ENCODE measurements at regions not wholly inside any gene's neighbourhood (a gene's known extent, or its start where the extent isn't known, plus 50 kb on each side); places are given as distances from the start of the nearest gene placed in this dataset.

DNA sequence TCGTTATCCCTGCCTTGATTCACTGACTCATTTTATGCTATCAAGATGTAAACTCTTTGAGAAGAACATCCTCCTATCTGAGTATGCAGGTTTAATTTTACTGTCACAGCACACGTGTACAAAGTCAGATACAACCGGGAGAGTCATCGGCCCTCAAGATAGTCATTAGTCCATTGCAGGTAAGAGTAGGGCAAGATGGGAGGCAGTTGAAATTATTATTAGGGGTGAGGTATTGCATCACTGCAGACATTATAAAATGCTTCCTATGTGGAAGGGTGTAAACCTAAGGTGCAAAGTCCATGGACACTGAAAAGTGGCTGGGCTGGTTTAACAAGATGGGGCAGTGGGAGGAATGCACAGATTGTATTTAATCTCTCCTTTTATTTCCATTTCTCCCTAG lies 113.7 kb downstream of the ARL4A start:
- Histone ChIP-seq H3F3A (replicated peaks; ENCODE audit: low read depth) (no peaks in the 10 kb centered on the region), H3K36me3 (ENCODE audit: insufficient read depth) (no peaks in the 10 kb centered on the region), H3K4me1 (ENCODE audit: insufficient read depth) (peaks cover 15% of the 10 kb centered on the region), H3K9me2 (ENCODE audit: insufficient read depth) (no peaks in the 10 kb centered on the region), H3K4me2 (no peak overlapping the region), H3K4me3 (no peak overlapping the region), H4K20me1 (replicated peaks; ENCODE audit: insufficient read depth) (no peaks in the 10 kb centered on the region), H3K27ac (ENCODE audit: low read depth) (no peak overlapping the region), H3K79me2 (replicated peaks; ENCODE audit: insufficient read depth) (no peaks in the 10 kb centered on the region), H3K27me3 (ENCODE audit: insufficient read depth) (no peaks in the 10 kb centered on the region), H2AFZ (no peak overlapping the region)
- H3K4me3 Mint-ChIP-seq: no peak overlapping the region
- H3K4me1 Mint-ChIP-seq: peaks cover 27% of the 10 kb centered on the region
- no peaks in the 10 kb centered on the region for H3K27me3 Mint-ChIP-seq (ENCODE audit: insufficient read depth, low read depth, poor library complexity)
- H3K36me3 Mint-ChIP-seq (ENCODE audit: low read depth): no peaks in the 10 kb centered on the region
- H3K27ac Mint-ChIP-seq: no peak overlapping the region
- TF ChIP-seq EZH2 (IDR thresholded peaks at IDR 0.05; ENCODE audit: low read depth, unreplicated experiment) (no peak), EZH2phosphoT487 (IDR thresholded peaks at IDR 0.05; ENCODE audit: unreplicated experiment) (no peak), POLR2AphosphoS5 (IDR thresholded peaks at IDR 0.05; ENCODE audit: low read depth) (no peak), ZNF331 (CRISPR knock-in tag; IDR thresholded peaks at IDR 0.05; ENCODE audit: low read depth) (no peak), CREB1 (CRISPR knock-in tag; IDR thresholded peaks at IDR 0.05; ENCODE audit: low read depth) (no peak), JUNB (IDR thresholded peaks at IDR 0.05; ENCODE audit: unreplicated experiment) (no peak), ZNF114 (CRISPR knock-in tag; IDR thresholded peaks at IDR 0.05) (no peak), CTCF (conservative IDR thresholded peaks at IDR 0.05; ENCODE audit: low read depth in 2 of 2) (no peak), STAT1 (IDR thresholded peaks at IDR 0.05; ENCODE audit: unreplicated experiment) (no peak), NANOG (IDR thresholded peaks at IDR 0.05; ENCODE audit: borderline replicate concordance) (no peak), REST (IDR thresholded peaks at IDR 0.05; ENCODE audit: unreplicated experiment) (no peak)
- TF ChIP-seq, protein P1, sequence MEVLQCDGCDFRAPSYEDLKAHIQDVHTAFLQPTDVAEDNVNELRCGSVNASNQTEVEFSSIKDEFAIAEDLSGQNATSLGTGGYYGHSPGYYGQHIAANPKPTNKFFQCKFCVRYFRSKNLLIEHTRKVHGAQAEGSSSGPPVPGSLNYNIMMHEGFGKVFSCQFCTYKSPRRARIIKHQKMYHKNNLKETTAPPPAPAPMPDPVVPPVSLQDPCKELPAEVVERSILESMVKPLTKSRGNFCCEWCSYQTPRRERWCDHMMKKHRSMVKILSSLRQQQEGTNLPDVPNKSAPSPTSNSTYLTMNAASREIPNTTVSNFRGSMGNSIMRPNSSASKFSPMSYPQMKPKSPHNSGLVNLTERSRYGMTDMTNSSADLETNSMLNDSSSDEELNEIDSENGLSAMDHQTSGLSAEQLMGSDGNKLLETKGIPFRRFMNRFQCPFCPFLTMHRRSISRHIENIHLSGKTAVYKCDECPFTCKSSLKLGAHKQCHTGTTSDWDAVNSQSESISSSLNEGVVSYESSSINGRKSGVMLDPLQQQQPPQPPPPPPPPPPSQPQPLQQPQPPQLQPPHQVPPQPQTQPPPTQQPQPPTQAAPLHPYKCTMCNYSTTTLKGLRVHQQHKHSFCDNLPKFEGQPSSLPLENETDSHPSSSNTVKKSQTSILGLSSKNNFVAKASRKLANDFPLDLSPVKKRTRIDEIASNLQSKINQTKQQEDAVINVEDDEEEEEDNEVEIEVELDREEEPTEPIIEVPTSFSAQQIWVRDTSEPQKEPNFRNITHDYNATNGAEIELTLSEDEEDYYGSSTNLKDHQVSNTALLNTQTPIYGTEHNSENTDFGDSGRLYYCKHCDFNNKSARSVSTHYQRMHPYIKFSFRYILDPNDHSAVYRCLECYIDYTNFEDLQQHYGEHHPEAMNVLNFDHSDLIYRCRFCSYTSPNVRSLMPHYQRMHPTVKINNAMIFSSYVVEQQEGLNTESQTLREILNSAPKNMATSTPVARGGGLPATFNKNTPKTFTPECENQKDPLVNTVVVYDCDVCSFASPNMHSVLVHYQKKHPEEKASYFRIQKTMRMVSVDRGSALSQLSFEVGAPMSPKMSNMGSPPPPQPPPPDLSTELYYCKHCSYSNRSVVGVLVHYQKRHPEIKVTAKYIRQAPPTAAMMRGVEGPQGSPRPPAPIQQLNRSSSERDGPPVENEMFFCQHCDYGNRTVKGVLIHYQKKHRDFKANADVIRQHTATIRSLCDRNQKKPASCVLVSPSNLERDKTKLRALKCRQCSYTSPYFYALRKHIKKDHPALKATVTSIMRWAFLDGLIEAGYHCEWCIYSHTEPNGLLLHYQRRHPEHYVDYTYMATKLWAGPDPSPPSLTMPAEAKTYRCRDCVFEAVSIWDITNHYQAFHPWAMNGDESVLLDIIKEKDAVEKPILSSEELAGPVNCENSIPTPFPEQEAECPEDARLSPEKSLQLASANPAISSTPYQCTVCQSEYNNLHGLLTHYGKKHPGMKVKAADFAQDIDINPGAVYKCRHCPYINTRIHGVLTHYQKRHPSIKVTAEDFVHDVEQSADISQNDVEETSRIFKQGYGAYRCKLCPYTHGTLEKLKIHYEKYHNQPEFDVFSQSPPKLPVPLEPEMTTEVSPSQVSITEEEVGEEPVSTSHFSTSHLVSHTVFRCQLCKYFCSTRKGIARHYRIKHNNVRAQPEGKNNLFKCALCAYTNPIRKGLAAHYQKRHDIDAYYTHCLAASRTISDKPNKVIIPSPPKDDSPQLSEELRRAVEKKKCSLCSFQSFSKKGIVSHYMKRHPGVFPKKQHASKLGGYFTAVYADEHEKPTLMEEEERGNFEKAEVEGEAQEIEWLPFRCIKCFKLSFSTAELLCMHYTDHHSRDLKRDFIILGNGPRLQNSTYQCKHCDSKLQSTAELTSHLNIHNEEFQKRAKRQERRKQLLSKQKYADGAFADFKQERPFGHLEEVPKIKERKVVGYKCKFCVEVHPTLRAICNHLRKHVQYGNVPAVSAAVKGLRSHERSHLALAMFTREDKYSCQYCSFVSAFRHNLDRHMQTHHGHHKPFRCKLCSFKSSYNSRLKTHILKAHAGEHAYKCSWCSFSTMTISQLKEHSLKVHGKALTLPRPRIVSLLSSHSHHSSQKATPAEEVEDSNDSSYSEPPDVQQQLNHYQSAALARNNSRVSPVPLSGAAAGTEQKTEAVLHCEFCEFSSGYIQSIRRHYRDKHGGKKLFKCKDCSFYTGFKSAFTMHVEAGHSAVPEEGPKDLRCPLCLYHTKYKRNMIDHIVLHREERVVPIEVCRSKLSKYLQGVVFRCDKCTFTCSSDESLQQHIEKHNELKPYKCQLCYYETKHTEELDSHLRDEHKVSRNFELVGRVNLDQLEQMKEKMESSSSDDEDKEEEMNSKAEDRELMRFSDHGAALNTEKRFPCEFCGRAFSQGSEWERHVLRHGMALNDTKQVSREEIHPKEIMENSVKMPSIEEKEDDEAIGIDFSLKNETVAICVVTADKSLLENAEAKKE (CRISPR knock-in tag; IDR thresholded peaks at IDR 0.05): no peak
- TF ChIP-seq, protein P2, sequence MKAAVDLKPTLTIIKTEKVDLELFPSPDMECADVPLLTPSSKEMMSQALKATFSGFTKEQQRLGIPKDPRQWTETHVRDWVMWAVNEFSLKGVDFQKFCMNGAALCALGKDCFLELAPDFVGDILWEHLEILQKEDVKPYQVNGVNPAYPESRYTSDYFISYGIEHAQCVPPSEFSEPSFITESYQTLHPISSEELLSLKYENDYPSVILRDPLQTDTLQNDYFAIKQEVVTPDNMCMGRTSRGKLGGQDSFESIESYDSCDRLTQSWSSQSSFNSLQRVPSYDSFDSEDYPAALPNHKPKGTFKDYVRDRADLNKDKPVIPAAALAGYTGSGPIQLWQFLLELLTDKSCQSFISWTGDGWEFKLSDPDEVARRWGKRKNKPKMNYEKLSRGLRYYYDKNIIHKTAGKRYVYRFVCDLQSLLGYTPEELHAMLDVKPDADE (IDR thresholded peaks at IDR 0.05): no peak
- no peaks in the 10 kb centered on the region for H3K9me3 Mint-ChIP-seq
- DNase-seq (ENCODE audit: low spot score): no peak
- ATAC-seq: no peak

All from GM23338 (cell line).